ENCODE measurements at regions not wholly inside any gene's neighbourhood (a gene's known extent, or its start where the extent isn't known, plus 50 kb on each side); places are given as distances from the start of the nearest gene placed in this dataset.

GRCh38 chr2:12363138-12363537 is 353.6 kb upstream of the TRIB2 start:
- whole genome bisulfite sequencing, 2 experiments (ENCODE audit: insufficient coverage in 1 of 2, insufficient read length in 1 of 2): 98 to 100% methylated on average over 2 to 3 of the region's 3 CpGs
- Mint-ChIP-seq H3K27ac (no peak overlapping the region), H3K4me1 (no peaks in the 10 kb centered on the region), H3K9me3 (no peaks in the 10 kb centered on the region), H3K36me3 (ENCODE audit: low read depth) (no peaks in the 10 kb centered on the region), H3K27me3 (ENCODE audit: insufficient read depth) (no peaks in the 10 kb centered on the region), H3K4me3 (no peak overlapping the region)
- H3K4me1 ChIP-seq (ENCODE audit: control insufficient read depth, insufficient read depth, low read length): no peaks in the 10 kb centered on the region
- no peak for DNase-seq
- no peak overlapping the region for H3K27ac ChIP-seq (ENCODE audit: low read depth, low read length)
- H3K36me3 ChIP-seq (ENCODE audit: control insufficient read depth, insufficient read depth, low read length): no peaks in the 10 kb centered on the region
- H3K27me3 ChIP-seq (ENCODE audit: control insufficient read depth, insufficient read depth, low read length, poor library complexity, severe bottlenecking): no peaks in the 10 kb centered on the region
- H3K4me3 ChIP-seq (ENCODE audit: low read length): no peak overlapping the region
- TF ChIP-seq CTCF (conservative IDR thresholded peaks at IDR 0.05): no peak
- H3K9ac ChIP-seq (ENCODE audit: extremely low read depth, low read length, poor library complexity, severe bottlenecking): no peak overlapping the region
- H3K9me3 ChIP-seq (ENCODE audit: control insufficient read depth, low read length): no peaks in the 10 kb centered on the region

GRCh38 chr2:12363569-12363968 is 353.2 kb upstream of the TRIB2 start:
- H3K9ac ChIP-seq (ENCODE audit: extremely low read depth, low read length, poor library complexity, severe bottlenecking): no peak overlapping the region
- no peak for TF ChIP-seq CTCF (conservative IDR thresholded peaks at IDR 0.05)

GRCh38 chr2:12369566-12369965 is 347.2 kb upstream of the TRIB2 start:
- H3K27ac ChIP-seq (ENCODE audit: low read depth, low read length): no peak overlapping the region
- H3K9ac ChIP-seq (ENCODE audit: extremely low read depth, low read length, poor library complexity, severe bottlenecking): no peak overlapping the region
- 91 to 94% methylated on average over 2 to 3 of the region's 3 CpGs for WGBS, 2 experiments (ENCODE audit: insufficient coverage in 1 of 2, insufficient read length in 1 of 2)
- H3K27me3 ChIP-seq (ENCODE audit: control insufficient read depth, insufficient read depth, low read length, poor library complexity, severe bottlenecking): no peaks in the 10 kb centered on the region
- DNase-seq: no peak
- H3K4me1 Mint-ChIP-seq: no peaks in the 10 kb centered on the region
- no peaks in the 10 kb centered on the region for H3K4me1 ChIP-seq (ENCODE audit: control insufficient read depth, insufficient read depth, low read length)
- H3K4me3 ChIP-seq (ENCODE audit: low read length): no peak overlapping the region
- H3K27ac Mint-ChIP-seq: no peak overlapping the region
- no peak for TF ChIP-seq CTCF (conservative IDR thresholded peaks at IDR 0.05)
- H3K27me3 Mint-ChIP-seq (ENCODE audit: insufficient read depth): peaks cover 2% of the 10 kb centered on the region
- no peaks in the 10 kb centered on the region for H3K36me3 Mint-ChIP-seq (ENCODE audit: low read depth)
- H3K36me3 ChIP-seq (ENCODE audit: control insufficient read depth, insufficient read depth, low read length): no peaks in the 10 kb centered on the region
- H3K9me3 ChIP-seq (ENCODE audit: control insufficient read depth, low read length): no peaks in the 10 kb centered on the region
- H3K4me3 Mint-ChIP-seq: no peak overlapping the region
- no peaks in the 10 kb centered on the region for H3K9me3 Mint-ChIP-seq

More at GRCh38 chr2:12363569-12363968, 353.2 kb upstream of the TRIB2 start:
- Mint-ChIP-seq H3K27me3 (ENCODE audit: insufficient read depth) (no peaks in the 10 kb centered on the region), H3K36me3 (ENCODE audit: low read depth) (no peaks in the 10 kb centered on the region), H3K4me3 (no peak overlapping the region), H3K27ac (no peak overlapping the region), H3K4me1 (no peaks in the 10 kb centered on the region), H3K9me3 (no peaks in the 10 kb centered on the region)
- H3K27me3 ChIP-seq (ENCODE audit: control insufficient read depth, insufficient read depth, low read length, poor library complexity, severe bottlenecking): no peaks in the 10 kb centered on the region
- DNase-seq: no peak
- H3K4me3 ChIP-seq (ENCODE audit: low read length): no peak overlapping the region
- no peaks in the 10 kb centered on the region for H3K36me3 ChIP-seq (ENCODE audit: control insufficient read depth, insufficient read depth, low read length)
- no peaks in the 10 kb centered on the region for H3K9me3 ChIP-seq (ENCODE audit: control insufficient read depth, low read length)
- H3K27ac ChIP-seq (ENCODE audit: low read depth, low read length): no peak overlapping the region
- WGBS, 2 experiments (ENCODE audit: insufficient coverage in 1 of 2, insufficient read length in 1 of 2): 95 to 100% methylated on average over 1 of the region's 1 CpG
- H3K4me1 ChIP-seq (ENCODE audit: control insufficient read depth, insufficient read depth, low read length): no peaks in the 10 kb centered on the region

Data from endodermal cell (in vitro differentiated cells).